ENCODE measurements at regions not wholly inside any gene's neighbourhood (a gene's known extent, or its start where the extent isn't known, plus 50 kb on each side); places are given as distances from the start of the nearest gene placed in this dataset.
"Not testable (repeated sequence)": the region's sequence is repeated elsewhere in the genome, so short reads cannot be mapped to it uniquely, and the experiment has no call there.

DNA sequence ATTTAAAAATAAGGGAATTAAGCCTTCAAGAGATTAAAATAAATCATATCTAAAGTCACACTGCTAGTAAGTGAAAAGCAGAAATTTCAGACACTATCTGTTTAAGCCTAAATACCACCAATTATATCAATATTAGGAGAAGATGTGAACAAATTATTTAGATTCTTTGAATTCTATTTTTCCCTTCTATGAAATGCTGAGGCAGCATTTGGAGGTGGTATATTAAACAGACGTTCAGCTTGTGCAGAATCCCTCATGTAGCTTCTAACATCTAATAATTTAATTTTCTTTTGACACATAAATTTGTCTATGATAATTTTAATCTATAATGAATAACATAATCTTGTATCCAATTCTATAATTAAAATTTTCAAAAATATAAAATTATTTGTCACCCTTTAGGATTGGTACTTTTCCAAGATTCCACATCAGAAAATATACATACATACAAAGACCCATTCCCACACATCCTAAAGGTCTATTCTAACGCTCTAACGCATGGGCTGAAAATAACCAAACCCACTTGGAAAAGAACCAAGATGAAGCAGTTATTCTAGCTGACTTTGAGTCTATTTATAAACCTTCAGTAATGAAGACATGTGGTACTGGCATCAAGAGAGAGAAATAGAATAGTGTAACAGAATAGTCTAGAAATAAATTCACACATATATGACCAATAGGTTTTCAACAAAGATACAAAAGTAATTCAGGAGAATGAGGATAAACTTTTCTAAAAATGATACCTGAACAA is 751.8 kb downstream of the GALC start:
- no peak for DNase-seq (ENCODE audit: low read depth)
- no peak overlapping the region for H3K4me3 ChIP-seq (ENCODE audit: low read depth, low read length)
- TF ChIP-seq CTCF (IDR thresholded peaks at IDR 0.05; ENCODE audit: insufficient read depth, low read depth, low read length, missing control alignments): no peak

- H3K4me3 ChIP-seq (ENCODE audit: low read depth, low read length); DNase-seq (ENCODE audit: low read depth): not testable (repeated sequence)
Measured at GRCh38 chr14:87240319-87240718, 752.7 kb downstream of the GALC start.

DNA sequence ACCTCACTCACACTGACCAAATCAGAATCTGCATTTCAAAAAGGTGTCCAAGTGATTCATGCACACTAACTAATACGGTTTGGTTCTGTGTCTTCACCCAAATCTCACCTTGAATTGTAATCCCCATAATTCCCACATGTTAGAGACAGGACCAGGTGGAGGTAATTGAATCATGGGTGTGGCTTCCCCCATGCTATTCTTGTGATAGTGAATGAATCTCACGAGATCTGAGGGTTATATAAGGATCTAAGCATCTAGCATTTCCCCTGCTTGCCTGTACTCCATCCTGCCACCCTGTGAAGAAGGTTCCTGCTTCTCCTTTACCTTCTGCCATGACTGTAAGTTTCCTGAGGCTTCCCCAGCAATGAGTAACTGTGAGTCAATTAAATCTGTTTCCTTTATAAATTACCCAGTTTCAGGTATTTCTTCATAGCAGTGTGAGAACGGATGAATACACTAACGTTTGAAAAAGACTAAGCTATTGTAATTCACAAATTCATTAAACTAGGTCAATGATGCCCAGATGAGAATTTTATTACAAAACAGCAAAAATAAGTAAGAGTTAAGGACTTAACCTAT is 759.1 kb downstream of the GALC start:
- DNase-seq (ENCODE audit: low read depth): no peak
- TF ChIP-seq CTCF (IDR thresholded peaks at IDR 0.05; ENCODE audit: insufficient read depth, low read depth, low read length, missing control alignments): no peak
- H3K4me3 ChIP-seq (ENCODE audit: low read depth, low read length): no peak overlapping the region

DNA sequence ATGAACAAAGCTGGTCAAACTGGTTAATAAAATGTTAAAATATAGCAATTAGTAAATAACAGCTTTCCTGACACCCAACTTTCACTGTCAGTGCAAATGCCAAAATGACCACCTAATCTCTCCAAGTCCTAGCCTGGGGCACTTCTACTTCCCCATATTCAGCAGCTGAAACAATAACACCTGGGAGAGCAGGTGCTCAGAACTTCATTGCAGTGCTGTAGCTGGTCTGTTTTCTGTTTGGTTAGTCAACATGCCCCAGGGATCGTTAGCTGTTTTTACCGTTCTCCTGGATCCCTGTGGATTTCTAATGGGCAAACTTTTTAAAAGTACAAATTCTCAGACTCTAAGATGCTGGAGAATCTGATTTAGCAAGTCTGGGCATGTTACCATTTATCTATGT is 759.7 kb downstream of the GALC start:
- no peak for DNase-seq (ENCODE audit: low read depth)
- H3K4me3 ChIP-seq (ENCODE audit: low read depth, low read length): no peak overlapping the region
- no peak for TF ChIP-seq CTCF (IDR thresholded peaks at IDR 0.05; ENCODE audit: insufficient read depth, low read depth, low read length, missing control alignments)

GRCh38 chr14:87231336-87232026 is 761.5 kb downstream of the GALC start:
- no peak for TF ChIP-seq CTCF (IDR thresholded peaks at IDR 0.05; ENCODE audit: insufficient read depth, low read depth, low read length, missing control alignments)

GRCh38 chr14:87230726-87231125 is 762.3 kb downstream of the GALC start:
- H3K4me3 ChIP-seq (ENCODE audit: low read depth, low read length): no peak overlapping the region
- DNase-seq (ENCODE audit: low read depth): no peak
- no peak for TF ChIP-seq CTCF (IDR thresholded peaks at IDR 0.05; ENCODE audit: insufficient read depth, low read depth, low read length, missing control alignments)

More at GRCh38 chr14:87231336-87232026, 761.5 kb downstream of the GALC start:
- no peak for DNase-seq (ENCODE audit: low read depth)
- H3K4me3 ChIP-seq (ENCODE audit: low read depth, low read length): no peak overlapping the region

GRCh38 chr14:87229131-87229530 is 763.9 kb downstream of the GALC start:
- DNase-seq (ENCODE audit: low read depth): no peak
- TF ChIP-seq CTCF (IDR thresholded peaks at IDR 0.05; ENCODE audit: insufficient read depth, low read depth, low read length, missing control alignments): no peak
- no peak overlapping the region for H3K4me3 ChIP-seq (ENCODE audit: low read depth, low read length)

Data from GM12865 (cell line).